ENCODE measurements at regions not wholly inside any gene's neighbourhood (a gene's known extent, or its start where the extent isn't known, plus 50 kb on each side); places are given as distances from the start of the nearest gene placed in this dataset.

DNA sequence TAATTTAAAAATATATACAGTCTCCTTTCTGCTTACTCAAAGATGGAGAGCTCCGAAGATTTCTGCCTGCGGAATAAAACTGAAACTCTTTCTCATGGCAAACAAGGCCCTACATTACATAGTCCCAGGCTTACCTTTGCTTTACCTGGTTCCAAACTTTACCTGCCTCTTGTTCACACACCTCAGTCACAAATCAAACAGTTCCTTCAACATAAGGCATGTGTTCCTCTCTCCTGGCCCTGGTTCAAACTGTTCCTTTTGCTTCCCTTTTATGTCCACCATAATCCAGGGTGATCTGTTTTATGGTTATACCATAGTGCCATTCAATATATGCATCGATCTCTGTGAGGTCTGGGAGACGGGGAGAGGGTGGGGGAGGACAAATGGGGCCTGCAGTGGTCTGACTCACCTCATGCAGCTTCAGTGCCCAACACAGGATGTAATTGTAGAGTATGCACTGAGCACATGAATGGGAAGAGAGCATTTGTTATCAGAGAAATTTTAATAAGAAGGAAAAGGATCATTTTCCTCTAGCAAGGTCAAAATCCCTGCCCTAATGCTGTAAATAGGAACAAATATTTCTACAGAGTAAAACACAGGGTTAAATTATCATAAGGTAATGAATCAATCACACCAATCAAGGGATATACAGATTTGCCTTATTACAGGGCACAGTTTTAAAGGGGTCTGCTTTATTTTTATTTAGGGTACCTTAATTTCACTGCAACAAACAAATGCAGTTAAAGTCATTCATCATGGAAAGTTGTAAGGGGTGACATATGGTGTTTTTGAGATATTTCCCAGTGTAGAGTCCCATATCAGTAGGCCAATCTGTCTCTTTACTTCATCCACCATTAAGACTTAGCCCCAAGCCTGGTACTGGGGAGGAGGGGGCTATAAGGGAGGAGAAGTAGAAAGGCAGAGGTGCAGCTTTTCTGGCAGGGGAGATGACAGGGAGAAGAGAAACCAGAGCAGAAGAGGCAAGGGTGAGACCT, 88.8 kb upstream of the PDE1C start:
- no peak for TF ChIP-seq CTCF (IDR thresholded peaks at IDR 0.05; ENCODE audit: low read depth, low read length)

DNA sequence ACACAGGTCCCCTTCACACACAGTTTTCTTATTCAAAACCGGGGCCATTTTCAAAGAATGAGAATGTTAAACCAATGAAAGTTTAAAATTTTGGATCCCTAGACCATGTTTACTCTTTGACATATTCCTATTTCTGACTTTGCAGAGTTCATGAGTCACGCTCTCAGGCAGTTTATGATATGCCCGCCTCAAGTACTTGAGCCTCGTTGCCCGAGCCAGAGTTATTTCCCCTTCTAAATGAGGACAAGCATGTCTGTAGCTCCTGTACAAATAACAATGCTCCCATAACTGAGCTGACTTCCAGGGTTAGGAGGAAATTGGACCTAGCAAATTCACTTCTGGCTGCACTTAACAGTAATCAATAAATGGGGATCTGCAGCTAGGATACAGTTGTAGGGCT, 87.9 kb upstream of the PDE1C start:
- TF ChIP-seq CTCF (IDR thresholded peaks at IDR 0.05; ENCODE audit: low read depth, low read length) = no peak
- no peak overlapping the region for H3K4me3 ChIP-seq (ENCODE audit: low read depth, low read length)

More for the DNA sequence above, 88.8 kb upstream of the PDE1C start:
- H3K4me3 ChIP-seq (ENCODE audit: low read depth, low read length) = no peak overlapping the region

DNA sequence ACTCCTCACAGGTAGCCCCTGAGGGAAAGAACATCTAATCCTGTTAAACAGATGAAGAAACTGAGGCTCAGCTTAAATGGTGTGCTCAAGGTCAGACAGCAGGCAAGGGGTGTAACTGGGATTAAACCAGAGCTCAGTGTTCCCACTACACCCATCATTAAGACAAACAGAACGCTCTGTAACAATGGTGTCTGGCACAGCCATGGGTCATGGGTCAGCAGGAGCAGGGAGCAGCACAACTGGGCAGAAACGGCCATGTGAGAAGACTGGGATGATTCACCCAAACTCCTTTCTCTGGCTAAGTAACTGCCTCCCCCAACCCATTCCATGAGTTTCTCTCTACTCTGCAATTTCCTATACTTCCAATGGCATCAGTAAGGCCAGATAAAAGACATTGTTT, 85.5 kb upstream of the PDE1C start:
- no peak overlapping the region for H3K4me3 ChIP-seq (ENCODE audit: low read depth, low read length)
- TF ChIP-seq CTCF (IDR thresholded peaks at IDR 0.05; ENCODE audit: low read depth, low read length) = no peak

DNA sequence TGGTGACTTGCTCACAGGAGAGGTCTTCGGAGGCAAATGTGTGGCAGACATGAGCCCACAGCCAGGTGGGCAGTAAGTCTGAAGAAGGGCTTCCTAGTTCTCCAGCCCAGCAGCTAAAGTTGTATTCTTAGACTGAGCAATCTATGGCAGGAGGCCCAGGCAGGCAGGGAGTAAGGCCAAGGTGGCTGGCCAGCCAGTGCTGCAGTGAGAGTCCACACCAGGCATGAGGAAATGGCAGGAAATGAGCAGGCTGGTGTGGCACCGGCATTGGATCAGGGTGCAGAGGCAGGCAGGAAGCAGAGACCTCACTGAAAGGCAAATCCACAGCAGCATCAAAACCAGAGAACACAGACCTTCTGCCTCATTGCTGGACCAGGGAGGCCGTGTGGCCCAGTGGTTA, 84.6 kb upstream of the PDE1C start:
- H3K4me3 ChIP-seq (ENCODE audit: low read depth, low read length) = no peak overlapping the region
- no peak for TF ChIP-seq CTCF (IDR thresholded peaks at IDR 0.05; ENCODE audit: low read depth, low read length)

- no peak overlapping the region for H3K4me3 ChIP-seq (ENCODE audit: low read depth, low read length)
- no peak for TF ChIP-seq CTCF (IDR thresholded peaks at IDR 0.05; ENCODE audit: low read depth, low read length)
Measured at GRCh38 chr7:32153006-32153405, 82.8 kb upstream of the PDE1C start.

DNA sequence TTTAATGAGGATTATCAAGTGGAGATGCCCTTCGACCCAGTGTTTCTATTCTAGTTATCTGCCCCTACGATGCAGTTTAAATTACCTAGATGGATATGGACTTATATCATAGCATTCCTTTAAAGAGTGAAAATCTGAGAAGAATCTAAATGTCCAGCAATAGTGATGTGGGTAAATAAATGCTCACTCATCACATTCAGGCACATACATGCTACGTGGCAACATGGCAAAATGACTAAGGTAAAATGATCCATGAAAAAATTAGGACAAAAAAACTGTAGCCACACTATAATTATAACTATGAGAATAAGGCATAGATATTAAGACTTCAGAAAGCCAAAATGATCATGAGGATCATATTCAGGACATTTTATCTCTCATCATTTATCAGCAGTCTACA, 82.4 kb upstream of the PDE1C start:
- H3K4me3 ChIP-seq (ENCODE audit: low read depth, low read length) = no peak overlapping the region
- TF ChIP-seq CTCF (IDR thresholded peaks at IDR 0.05; ENCODE audit: low read depth, low read length) = no peak

GRCh38 chr7:32150589-32150988, 80.4 kb upstream of the PDE1C start:
- TF ChIP-seq CTCF (IDR thresholded peaks at IDR 0.05; ENCODE audit: low read depth, low read length) = no peak

More at GRCh38 chr7:32150589-32150988, 80.4 kb upstream of the PDE1C start:
- no peak overlapping the region for H3K4me3 ChIP-seq (ENCODE audit: low read depth, low read length)
